ENCODE measurements at regions not wholly inside any gene's neighbourhood (a gene's known extent, or its start where the extent isn't known, plus 50 kb on each side); places are given as distances from the start of the nearest gene placed in this dataset.

DNA sequence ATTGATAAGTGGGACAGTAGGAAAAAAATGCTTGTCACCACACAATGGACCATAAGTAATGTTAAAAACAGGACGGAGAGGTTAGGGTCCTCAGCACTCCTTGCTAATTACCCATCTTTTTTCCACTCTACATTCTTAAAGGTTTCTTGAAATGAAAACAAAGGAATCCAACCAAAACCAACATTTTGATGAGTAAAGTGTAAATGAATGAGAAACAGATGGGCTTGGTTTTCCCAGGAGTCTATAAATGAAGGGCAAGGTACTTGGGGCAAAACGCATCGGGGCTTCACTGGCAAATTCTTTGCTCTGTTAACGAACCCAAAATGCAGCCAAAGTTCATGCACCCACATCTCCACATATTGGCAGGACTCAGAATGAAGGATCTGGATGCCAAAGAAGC, 129.2 kb upstream of the BMP4 start:
- no peak overlapping the region for H3K27ac Mint-ChIP-seq
- no peak overlapping the region for H3K4me3 Mint-ChIP-seq
- no peaks in the 10 kb centered on the region for H3K27me3 Mint-ChIP-seq (ENCODE audit: insufficient read depth)
- H3K4me1 Mint-ChIP-seq = no peaks in the 10 kb centered on the region
- Histone ChIP-seq H3K9me3 (ENCODE audit: control insufficient read depth, low read length) (no peaks in the 10 kb centered on the region), H3K36me3 (ENCODE audit: control insufficient read depth, insufficient read depth, low read length) (no peaks in the 10 kb centered on the region), H3K4me1 (ENCODE audit: control insufficient read depth, insufficient read depth, low read length) (no peaks in the 10 kb centered on the region), H3K27me3 (ENCODE audit: control insufficient read depth, insufficient read depth, low read length, poor library complexity, severe bottlenecking) (no peaks in the 10 kb centered on the region), H3K27ac (ENCODE audit: low read depth, low read length) (no peak overlapping the region), H3K4me3 (ENCODE audit: low read length) (no peak overlapping the region), H3K9ac (ENCODE audit: extremely low read depth, low read length, poor library complexity, severe bottlenecking) (no peak overlapping the region)
- H3K9me3 Mint-ChIP-seq = no peaks in the 10 kb centered on the region
- 81 to 95% methylated on average over 2 to 4 of the region's 4 CpGs for WGBS, 2 experiments (ENCODE audit: insufficient coverage in 1 of 2, insufficient read length in 1 of 2)
- TF ChIP-seq, protein P1, sequence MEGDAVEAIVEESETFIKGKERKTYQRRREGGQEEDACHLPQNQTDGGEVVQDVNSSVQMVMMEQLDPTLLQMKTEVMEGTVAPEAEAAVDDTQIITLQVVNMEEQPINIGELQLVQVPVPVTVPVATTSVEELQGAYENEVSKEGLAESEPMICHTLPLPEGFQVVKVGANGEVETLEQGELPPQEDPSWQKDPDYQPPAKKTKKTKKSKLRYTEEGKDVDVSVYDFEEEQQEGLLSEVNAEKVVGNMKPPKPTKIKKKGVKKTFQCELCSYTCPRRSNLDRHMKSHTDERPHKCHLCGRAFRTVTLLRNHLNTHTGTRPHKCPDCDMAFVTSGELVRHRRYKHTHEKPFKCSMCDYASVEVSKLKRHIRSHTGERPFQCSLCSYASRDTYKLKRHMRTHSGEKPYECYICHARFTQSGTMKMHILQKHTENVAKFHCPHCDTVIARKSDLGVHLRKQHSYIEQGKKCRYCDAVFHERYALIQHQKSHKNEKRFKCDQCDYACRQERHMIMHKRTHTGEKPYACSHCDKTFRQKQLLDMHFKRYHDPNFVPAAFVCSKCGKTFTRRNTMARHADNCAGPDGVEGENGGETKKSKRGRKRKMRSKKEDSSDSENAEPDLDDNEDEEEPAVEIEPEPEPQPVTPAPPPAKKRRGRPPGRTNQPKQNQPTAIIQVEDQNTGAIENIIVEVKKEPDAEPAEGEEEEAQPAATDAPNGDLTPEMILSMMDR (conservative IDR thresholded peaks at IDR 0.05) = no peak
- no peaks in the 10 kb centered on the region for H3K36me3 Mint-ChIP-seq (ENCODE audit: low read depth)
- DNase-seq = no peak

DNA sequence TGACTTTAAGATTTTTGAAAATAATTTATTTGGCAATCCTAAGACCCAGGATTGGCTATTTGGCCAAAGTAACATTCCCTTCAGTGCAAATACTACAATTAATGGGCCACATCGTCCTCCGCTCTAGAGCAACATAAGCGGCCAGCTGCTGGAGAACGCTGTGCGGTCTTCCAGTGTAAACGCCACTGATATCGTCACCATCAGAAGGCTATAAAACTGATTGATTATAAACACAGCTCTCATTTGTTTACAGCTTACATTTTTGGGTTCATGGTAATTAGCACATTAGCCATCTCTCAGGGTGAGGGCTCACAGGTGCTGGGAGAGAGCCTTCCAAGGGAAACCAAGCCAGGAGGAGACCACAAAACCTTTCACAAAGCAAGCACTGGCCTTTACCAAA, 130.1 kb upstream of the BMP4 start:
- H3K27me3 ChIP-seq (ENCODE audit: control insufficient read depth, insufficient read depth, low read length, poor library complexity, severe bottlenecking) = no peaks in the 10 kb centered on the region
- H3K36me3 ChIP-seq (ENCODE audit: control insufficient read depth, insufficient read depth, low read length) = no peaks in the 10 kb centered on the region
- H3K9ac ChIP-seq (ENCODE audit: extremely low read depth, low read length, poor library complexity, severe bottlenecking) = no peak overlapping the region
- H3K4me3 ChIP-seq (ENCODE audit: low read length) = no peak overlapping the region
- Mint-ChIP-seq H3K9me3 (no peaks in the 10 kb centered on the region), H3K4me3 (no peak overlapping the region), H3K4me1 (no peaks in the 10 kb centered on the region), H3K27me3 (ENCODE audit: insufficient read depth) (no peaks in the 10 kb centered on the region), H3K36me3 (ENCODE audit: low read depth) (no peaks in the 10 kb centered on the region), H3K27ac (no peak overlapping the region)
- no peak overlapping the region for H3K27ac ChIP-seq (ENCODE audit: low read depth, low read length)
- TF ChIP-seq, protein P1 (conservative IDR thresholded peaks at IDR 0.05) = no peak
- WGBS, 2 experiments (ENCODE audit: insufficient coverage in 1 of 2, insufficient read length in 1 of 2) = 97 to 99% methylated on average over 7 of the region's 7 CpGs
- no peaks in the 10 kb centered on the region for H3K4me1 ChIP-seq (ENCODE audit: control insufficient read depth, insufficient read depth, low read length)
- H3K9me3 ChIP-seq (ENCODE audit: control insufficient read depth, low read length) = no peaks in the 10 kb centered on the region
- DNase-seq = no peak

DNA sequence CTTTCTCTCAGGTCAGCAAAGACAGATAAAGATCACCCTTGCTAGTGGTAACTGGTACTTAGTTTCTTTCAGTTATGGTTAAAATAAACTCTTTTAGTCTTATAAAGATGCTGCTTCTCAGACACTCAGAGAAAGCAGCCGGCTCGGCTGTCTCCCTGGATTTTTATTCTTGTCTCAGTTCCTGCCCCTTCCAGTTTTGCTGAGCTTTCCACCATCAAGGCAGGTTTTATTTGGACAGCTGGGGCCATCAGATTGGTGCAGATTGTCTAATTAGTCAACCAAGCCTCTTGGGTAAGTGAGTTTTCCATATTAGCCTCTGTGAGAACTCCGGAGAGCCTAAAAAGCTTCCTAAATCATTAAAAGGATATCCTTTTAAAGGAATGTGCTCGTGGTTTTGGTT, 130.8 kb upstream of the BMP4 start:
- DNase-seq = no peak
- Histone ChIP-seq H3K9ac (ENCODE audit: extremely low read depth, low read length, poor library complexity, severe bottlenecking) (no peak overlapping the region), H3K27ac (ENCODE audit: low read depth, low read length) (no peak overlapping the region), H3K27me3 (ENCODE audit: control insufficient read depth, insufficient read depth, low read length, poor library complexity, severe bottlenecking) (no peaks in the 10 kb centered on the region), H3K9me3 (ENCODE audit: control insufficient read depth, low read length) (no peaks in the 10 kb centered on the region), H3K36me3 (ENCODE audit: control insufficient read depth, insufficient read depth, low read length) (no peaks in the 10 kb centered on the region), H3K4me3 (ENCODE audit: low read length) (no peak overlapping the region), H3K4me1 (ENCODE audit: control insufficient read depth, insufficient read depth, low read length) (no peaks in the 10 kb centered on the region)
- Mint-ChIP-seq H3K4me1 (no peaks in the 10 kb centered on the region), H3K9me3 (no peaks in the 10 kb centered on the region), H3K36me3 (ENCODE audit: low read depth) (no peaks in the 10 kb centered on the region), H3K27me3 (ENCODE audit: insufficient read depth) (no peaks in the 10 kb centered on the region), H3K27ac (no peak overlapping the region), H3K4me3 (no peak overlapping the region)
- TF ChIP-seq, protein P1 (conservative IDR thresholded peaks at IDR 0.05) = no peak
- 67 to 89% methylated on average over 3 to 4 of the region's 4 CpGs for WGBS, 2 experiments (ENCODE audit: insufficient coverage in 1 of 2, insufficient read length in 1 of 2)

Measured in endodermal cell (in vitro differentiated cells).